GM12878 (cell line): ENCODE measurements at regions not wholly inside any gene's neighbourhood (a gene's known extent, or its start where the extent isn't known, plus 50 kb on each side); places are given as distances from the start of the nearest gene placed in this dataset.

Source experiments
- ATAC-seq: fragments of 200-7000 bp; cut with Tn5 transposase; 3 replicates; pipeline ENCODE4 v1.9.1; 2020; ENCODE audit warnings: mild to moderate bottlenecking, moderate library complexity
- BruUV-seq: library from RNA; stranded (reverse); fragments of 400-500 nt; replicated peaks from 2 replicates; lab custom pipeline; 2021; lab: Mats Ljungman, UMichigan
- CTCF ChIA-PET: fragments of 300-600 bp; sonication (Branson Sonifier 250); formaldehyde crosslinking; extraction: SDS; loops from one replicate; lab custom pipeline; 2021; ENCODE audit warnings: inconsistent platforms; lab: Yijun Ruan, JAX
- POLR2A ChIA-PET: fragments of 350-600 bp; formaldehyde crosslinking; extraction: SDS; loops from one replicate; lab custom pipeline; 2021; ENCODE audit warnings: inconsistent platforms; lab: Charles Lee
- RAD21 ChIA-PET: fragments of 300-600 bp; sonication (Branson Sonifier 250); formaldehyde crosslinking; loops from one replicate; lab custom pipeline; 2023; ENCODE audit warnings: antibody characterized with exemption; ENCODE audit not compliant: unreplicated experiment; lab: Charles Lee
- SMC1A ChIA-PET: fragments of 300-600 bp; sonication (Branson Sonifier 250); formaldehyde crosslinking; loops from one replicate; lab custom pipeline; 2023; ENCODE audit not compliant: unreplicated experiment, uncharacterized antibody; lab: Charles Lee
- DNase-seq: peaks from one replicate; pipeline ENCODE4 v3.0.0-alpha.2; 2011; ENCODE audit warnings: low read depth, low spot score
- FAIRE-seq: peaks from 3 replicates; lab custom pipeline; 2011; peaks lifted over from hg19 to GRCh38; lab: Jason Lieb, UNC
- H2AFZ ChIP-seq: 2 replicates; pipeline ENCODE4 v1.6.0; 2011; ENCODE audit warnings: low read depth, low read length, control low read depth; ENCODE audit not compliant: control insufficient read depth
- H3K27ac ChIP-seq: 2 replicates; pipeline ENCODE4 v1.5.1; 2011; ENCODE audit warnings: control low read depth; ENCODE audit not compliant: control insufficient read depth, insufficient read depth
- H3K27me3 ChIP-seq, 2 experiments: replicated peaks in 1 of 2; 2 replicates each; pipeline versions ENCODE4 v1.6.0 to v1.6.1; 2011; ENCODE audit warnings: low read length in 1 of 2; ENCODE audit not compliant: control insufficient read depth in 2 of 2, insufficient read depth in 2 of 2
- H3K36me3 ChIP-seq, 2 experiments: 2 replicates each; pipeline ENCODE4 v1.5.1; 2011; ENCODE audit warnings: low read length in 1 of 2; ENCODE audit not compliant: control insufficient read depth in 2 of 2, insufficient read depth in 2 of 2
- H3K4me1 ChIP-seq: 2 replicates; pipeline ENCODE4 v1.6.1; 2011; ENCODE audit warnings: mild to moderate bottlenecking, low read length, moderate library complexity, mixed read lengths; ENCODE audit not compliant: control insufficient read depth, insufficient read depth
- H3K4me2 ChIP-seq: 2 replicates; pipeline ENCODE4 v1.6.0; 2011; ENCODE audit warnings: control low read depth; ENCODE audit not compliant: control insufficient read depth, insufficient read depth
- H3K4me3 ChIP-seq: fragments of 200-600 bp; sonication (generic); 2 replicates; pipeline ENCODE4 v1.5.1; 2016
- H3K79me2 ChIP-seq: 2 replicates; pipeline ENCODE4 v1.6.0; 2011; ENCODE audit warnings: low read length; ENCODE audit not compliant: control insufficient read depth, insufficient read depth
- H3K9ac ChIP-seq: 2 replicates; pipeline ENCODE4 v1.8.0; 2011; ENCODE audit warnings: low read length, control low read depth, mixed read lengths; ENCODE audit not compliant: control insufficient read depth, insufficient read depth
- H3K9me3 ChIP-seq: replicated peaks from 3 replicates; pipeline ENCODE4 v1.5.1; 2011; ENCODE audit warnings: mild to moderate bottlenecking, low read length; ENCODE audit not compliant: control insufficient read depth, insufficient read depth
- H4K20me1 ChIP-seq: 2 replicates; pipeline ENCODE4 v1.6.0; 2011; ENCODE audit not compliant: control insufficient read depth, insufficient read depth
- ATF7 ChIP-seq: fragments of 450-650 bp; IDR thresholded peaks from 2 replicates; pipeline ENCODE4 v1.6.1; 2016; ENCODE audit warnings: low read depth, mild to moderate bottlenecking
- BRCA1 ChIP-seq: IDR thresholded peaks from 2 replicates; pipeline ENCODE4 v1.6.1; 2011; ENCODE audit warnings: low read depth, low read length, improper control_type of control experiment
- CBX5 ChIP-seq: sonication (generic); IDR thresholded peaks from 2 replicates; pipeline ENCODE4 v1.6.1; 2016; ENCODE audit warnings: low read depth, moderate library complexity, mild to moderate bottlenecking, inconsistent platforms
- MEF2B ChIP-seq: fragments of 450-650 bp; IDR thresholded peaks from 2 replicates; pipeline ENCODE4 v1.6.1; 2018; ENCODE audit warnings: mild to moderate bottlenecking, moderate library complexity; ENCODE audit not compliant: partially characterized antibody, poor library complexity, severe bottlenecking
- MTA3 ChIP-seq: IDR thresholded peaks from 2 replicates; pipeline ENCODE4 v1.6.1; 2012; ENCODE audit warnings: low read length, inconsistent platforms, borderline replicate concordance
- NFYA ChIP-seq: IDR thresholded peaks from 2 replicates; pipeline ENCODE4 v1.6.1; 2011; ENCODE audit warnings: low read depth, mild to moderate bottlenecking, low read length, improper control_type of control experiment, borderline replicate concordance
- POLR2AphosphoS2 ChIP-seq: IDR thresholded peaks from 2 replicates; pipeline ENCODE4 v1.6.1; 2011; ENCODE audit warnings: low read depth, mild to moderate bottlenecking, low read length, improper control_type of control experiment, moderate library complexity
- RAD51 ChIP-seq: fragments of 450-650 bp; IDR thresholded peaks from 2 replicates; pipeline ENCODE4 v1.6.1; 2016; ENCODE audit warnings: moderate library complexity, mild to moderate bottlenecking, inconsistent platforms
- SUPT20H ChIP-seq: IDR thresholded peaks from 2 replicates; pipeline ENCODE4 v1.6.1; 2011; ENCODE audit warnings: low read depth, mild to moderate bottlenecking, low read length, moderate library complexity, borderline replicate concordance; ENCODE audit not compliant: control insufficient read depth
- WGBS: methylation state at CpG from one replicate; pipeline ENCODE4 v1.1.6; 2016; ENCODE audit warnings: low lambda C conversion rate; ENCODE audit not compliant: insufficient replicate concordance, insufficient coverage; ENCODE audit errors: missing lambda C conversion rate; 5-methylcytosine and 5-hydroxymethylcytosine counted together
- in situ Hi-C: fragments of 300-500 bp; cut with MboI; formaldehyde crosslinking; loops from 9 replicates; pipeline ENCODE4 v1.14.3; 2018; ENCODE audit warnings: mixed read lengths
- intact Hi-C: fragments of 100-400 bp; cut with micrococcal nuclease; formaldehyde crosslinking; loops from one replicate; pipeline ENCODE4 v1.14.2; 2022; ENCODE audit not compliant: unreplicated experiment
- TF ChIP-seq, protein P1 (sequence below): IDR thresholded peaks from 2 replicates; pipeline ENCODE4 v1.6.1; 2011; ENCODE audit warnings: mild to moderate bottlenecking, low read depth, low read length, moderate library complexity; ENCODE audit not compliant: insufficient replicate concordance
- TF ChIP-seq, protein P2 (sequence below): fragments of 450-650 bp; IDR thresholded peaks from 2 replicates; pipeline ENCODE4 v1.6.1; 2017; ENCODE audit warnings: mild to moderate bottlenecking

DNA sequence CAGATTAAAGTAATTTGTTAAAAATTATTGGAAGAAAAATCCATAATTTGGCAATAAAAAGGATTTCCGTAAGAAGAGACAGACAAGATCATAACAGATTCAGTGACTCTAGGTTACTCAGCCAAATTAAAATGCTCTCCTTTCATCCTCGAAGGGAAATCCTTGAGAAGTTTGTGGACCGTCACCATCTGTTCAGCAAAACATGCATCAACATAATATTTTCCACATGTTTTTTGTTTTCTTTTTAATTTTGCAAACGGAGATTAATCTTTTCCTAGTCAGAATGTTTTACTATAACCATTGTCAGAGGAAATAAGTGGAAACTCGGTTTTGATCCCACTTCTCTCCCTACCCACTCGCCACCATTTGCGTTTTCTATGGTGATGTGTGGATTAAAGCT lies 128.3 kb downstream of the TMCO5A start:
- FAIRE-seq, result no peak
- Histone ChIP-seq H3K27ac (no peak overlapping the region), H3K36me3 (no peaks in the 10 kb centered on the region), H3K79me2 (no peaks in the 10 kb centered on the region), H3K9ac (no peak overlapping the region), H2AFZ (no peak overlapping the region), H3K4me3 (no peak overlapping the region), H3K27me3 (no peaks in the 10 kb centered on the region), H4K20me1 (no peaks in the 10 kb centered on the region), H3K4me1 (peaks cover 4% of the 10 kb centered on the region; the same call in 1 of the 2 replicates), H3K4me2 (no peak overlapping the region), H3K9me3 (no peaks in the 10 kb centered on the region)
- POLR2A ChIA-PET, result no interaction called here
- no peak for DNase-seq
- WGBS, result 42% methylated on average over 7 of the region's 7 CpGs
- SMC1A ChIA-PET, result interaction anchor here (0.8 to 3.5 kb wide), 11 partner anchors 10 to 180 kb away, joined by 3 to 14 read pairs (median 5); no protein-coding TSS in a partner anchor
- in situ Hi-C loops (no loop called here), intact Hi-C loops (loop anchor here (5.0 kb wide), 1 partner anchor 40 kb away; no protein-coding TSS in a partner anchor)
- BruUV-seq, result no TSS peak
- ATAC-seq, result no peak
- TF ChIP-seq BRCA1, result no peak
- TF ChIP-seq, protein P1, sequence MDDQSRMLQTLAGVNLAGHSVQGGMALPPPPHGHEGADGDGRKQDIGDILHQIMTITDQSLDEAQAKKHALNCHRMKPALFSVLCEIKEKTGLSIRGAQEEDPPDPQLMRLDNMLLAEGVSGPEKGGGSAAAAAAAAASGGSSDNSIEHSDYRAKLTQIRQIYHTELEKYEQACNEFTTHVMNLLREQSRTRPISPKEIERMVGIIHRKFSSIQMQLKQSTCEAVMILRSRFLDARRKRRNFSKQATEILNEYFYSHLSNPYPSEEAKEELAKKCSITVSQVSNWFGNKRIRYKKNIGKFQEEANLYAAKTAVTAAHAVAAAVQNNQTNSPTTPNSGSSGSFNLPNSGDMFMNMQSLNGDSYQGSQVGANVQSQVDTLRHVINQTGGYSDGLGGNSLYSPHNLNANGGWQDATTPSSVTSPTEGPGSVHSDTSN, result no peak
- no peak for TF ChIP-seq MTA3
- TF ChIP-seq RAD51, result no peak
- no peak for TF ChIP-seq NFYA
- TF ChIP-seq POLR2AphosphoS2, result no peak
- TF ChIP-seq MEF2B, result no peak
- TF ChIP-seq, protein P2, sequence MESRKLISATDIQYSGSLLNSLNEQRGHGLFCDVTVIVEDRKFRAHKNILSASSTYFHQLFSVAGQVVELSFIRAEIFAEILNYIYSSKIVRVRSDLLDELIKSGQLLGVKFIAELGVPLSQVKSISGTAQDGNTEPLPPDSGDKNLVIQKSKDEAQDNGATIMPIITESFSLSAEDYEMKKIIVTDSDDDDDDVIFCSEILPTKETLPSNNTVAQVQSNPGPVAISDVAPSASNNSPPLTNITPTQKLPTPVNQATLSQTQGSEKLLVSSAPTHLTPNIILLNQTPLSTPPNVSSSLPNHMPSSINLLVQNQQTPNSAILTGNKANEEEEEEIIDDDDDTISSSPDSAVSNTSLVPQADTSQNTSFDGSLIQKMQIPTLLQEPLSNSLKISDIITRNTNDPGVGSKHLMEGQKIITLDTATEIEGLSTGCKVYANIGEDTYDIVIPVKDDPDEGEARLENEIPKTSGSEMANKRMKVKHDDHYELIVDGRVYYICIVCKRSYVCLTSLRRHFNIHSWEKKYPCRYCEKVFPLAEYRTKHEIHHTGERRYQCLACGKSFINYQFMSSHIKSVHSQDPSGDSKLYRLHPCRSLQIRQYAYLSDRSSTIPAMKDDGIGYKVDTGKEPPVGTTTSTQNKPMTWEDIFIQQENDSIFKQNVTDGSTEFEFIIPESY, result no peak
- no peak for TF ChIP-seq CBX5
- TF ChIP-seq SUPT20H, result no peak
- no peak for TF ChIP-seq ATF7
- CTCF ChIA-PET, result interaction anchor here (0.5 to 2.2 kb wide), 2 partner anchors 12 to 476 kb away, joined by 3 to 5 read pairs; no protein-coding TSS in a partner anchor
- RAD21 ChIA-PET, result interaction anchor here (1.2 to 1.9 kb wide), 3 partner anchors 10 to 22 kb away, joined by 3 to 6 read pairs (median 4); no protein-coding TSS in a partner anchor
